IMR-90 (cell line): ENCODE measurements at regions not wholly inside any gene's neighbourhood (a gene's known extent, or its start where the extent isn't known, plus 50 kb on each side); places are given as distances from the start of the nearest gene placed in this dataset.
"Not testable (repeated sequence)": the region's sequence is repeated elsewhere in the genome, so short reads cannot be mapped to it uniquely, and the experiment has no call there.

Source experiments
- BHLHE40 ChIP-seq: fragments of 150-350 bp; IDR thresholded peaks from 2 replicates; pipeline ENCODE4 v1.6.1; 2016; ENCODE audit warnings: mild to moderate bottlenecking, low read depth, low read length
- CEBPB ChIP-seq: IDR thresholded peaks from 2 replicates; pipeline ENCODE4 v1.6.1; 2012; ENCODE audit warnings: low read depth, low read length, improper control_type of control experiment
- FOS ChIP-seq: fragments of 150-350 bp; IDR thresholded peaks from 2 replicates; pipeline ENCODE4 v1.6.1; 2016; ENCODE audit warnings: low read depth, low read length
- MAFK ChIP-seq: IDR thresholded peaks from 2 replicates; pipeline ENCODE4 v1.6.1; 2012; ENCODE audit warnings: low read depth, low read length, improper control_type of control experiment
- MAZ ChIP-seq: IDR thresholded peaks from 2 replicates; pipeline ENCODE4 v1.6.1; 2012; ENCODE audit warnings: low read depth, mild to moderate bottlenecking, low read length, improper control_type of control experiment, moderate library complexity, borderline replicate concordance
- MXI1 ChIP-seq: IDR thresholded peaks from 2 replicates; pipeline ENCODE4 v1.6.1; 2012; ENCODE audit warnings: low read depth, mild to moderate bottlenecking, low read length, moderate library complexity, borderline replicate concordance
- POLR2A ChIP-seq: IDR thresholded peaks from 2 replicates; pipeline ENCODE4 v1.6.1; 2012; ENCODE audit warnings: mild to moderate bottlenecking, low read depth, low read length
- RAD21 ChIP-seq: IDR thresholded peaks from 2 replicates; pipeline ENCODE4 v1.6.1; 2012; ENCODE audit warnings: low read length, improper control_type of control experiment
- RCOR1 ChIP-seq: IDR thresholded peaks from 2 replicates; pipeline ENCODE4 v1.6.1; 2012; ENCODE audit warnings: mild to moderate bottlenecking, low read length, improper control_type of control experiment; ENCODE audit not compliant: insufficient replicate concordance
- RFX5 ChIP-seq: IDR thresholded peaks from 2 replicates; pipeline ENCODE4 v1.8.0; 2012; ENCODE audit warnings: low read depth, mild to moderate bottlenecking, low read length, moderate library complexity
- SMC3 ChIP-seq: fragments of 150-350 bp; IDR thresholded peaks from 2 replicates; pipeline ENCODE4 v1.6.1; 2016; ENCODE audit warnings: low read depth, mild to moderate bottlenecking, antibody characterized with exemption, low read length, moderate library complexity
- TF ChIP-seq, protein P1 (sequence below): conservative IDR thresholded peaks from 2 replicates; pipeline ENCODE4 v1.5.1; 2012; ENCODE audit warnings: mild to moderate bottlenecking, low read depth, low read length, improper control_type of control experiment
- TF ChIP-seq, protein P2 (sequence below): fragments of 150-350 bp; IDR thresholded peaks from 2 replicates; pipeline ENCODE4 v1.6.1; 2016; ENCODE audit warnings: low read depth, mild to moderate bottlenecking, low read length, moderate library complexity, borderline replicate concordance
- TF ChIP-seq, protein P3 (sequence below): fragments of 150-350 bp; IDR thresholded peaks from 2 replicates; pipeline ENCODE4 v1.6.1; 2017; ENCODE audit warnings: mild to moderate bottlenecking, antibody characterized with exemption, low read length, low read depth

DNA sequence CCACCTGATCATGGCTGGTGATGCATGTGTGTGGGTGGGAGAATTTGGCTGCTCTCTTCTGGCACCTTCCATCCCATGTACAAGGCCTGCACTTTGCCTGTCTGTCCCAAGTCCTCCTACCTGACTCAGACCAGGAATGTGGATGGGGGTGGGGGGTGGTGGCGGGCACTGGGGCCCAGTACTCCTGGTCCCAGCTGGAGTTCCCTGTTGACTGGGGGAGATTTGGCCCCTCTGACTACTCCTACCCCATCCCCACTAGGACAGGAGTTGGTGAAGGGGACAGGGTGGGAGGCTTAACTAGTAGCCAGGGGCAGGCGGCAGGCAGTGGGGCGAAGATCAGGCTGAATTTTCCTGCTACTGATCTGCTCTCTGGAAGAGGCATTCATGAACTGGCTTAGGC lies 126.6 kb downstream of the POTEH start:
- not testable (repeated sequence) for TF ChIP-seq RAD21, POLR2A, RCOR1, FOS, CEBPB, MAFK, MAZ, MXI1, RFX5, BHLHE40, SMC3
- TF ChIP-seq, protein P1, sequence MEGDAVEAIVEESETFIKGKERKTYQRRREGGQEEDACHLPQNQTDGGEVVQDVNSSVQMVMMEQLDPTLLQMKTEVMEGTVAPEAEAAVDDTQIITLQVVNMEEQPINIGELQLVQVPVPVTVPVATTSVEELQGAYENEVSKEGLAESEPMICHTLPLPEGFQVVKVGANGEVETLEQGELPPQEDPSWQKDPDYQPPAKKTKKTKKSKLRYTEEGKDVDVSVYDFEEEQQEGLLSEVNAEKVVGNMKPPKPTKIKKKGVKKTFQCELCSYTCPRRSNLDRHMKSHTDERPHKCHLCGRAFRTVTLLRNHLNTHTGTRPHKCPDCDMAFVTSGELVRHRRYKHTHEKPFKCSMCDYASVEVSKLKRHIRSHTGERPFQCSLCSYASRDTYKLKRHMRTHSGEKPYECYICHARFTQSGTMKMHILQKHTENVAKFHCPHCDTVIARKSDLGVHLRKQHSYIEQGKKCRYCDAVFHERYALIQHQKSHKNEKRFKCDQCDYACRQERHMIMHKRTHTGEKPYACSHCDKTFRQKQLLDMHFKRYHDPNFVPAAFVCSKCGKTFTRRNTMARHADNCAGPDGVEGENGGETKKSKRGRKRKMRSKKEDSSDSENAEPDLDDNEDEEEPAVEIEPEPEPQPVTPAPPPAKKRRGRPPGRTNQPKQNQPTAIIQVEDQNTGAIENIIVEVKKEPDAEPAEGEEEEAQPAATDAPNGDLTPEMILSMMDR: not testable (repeated sequence)
- TF ChIP-seq, protein P2, sequence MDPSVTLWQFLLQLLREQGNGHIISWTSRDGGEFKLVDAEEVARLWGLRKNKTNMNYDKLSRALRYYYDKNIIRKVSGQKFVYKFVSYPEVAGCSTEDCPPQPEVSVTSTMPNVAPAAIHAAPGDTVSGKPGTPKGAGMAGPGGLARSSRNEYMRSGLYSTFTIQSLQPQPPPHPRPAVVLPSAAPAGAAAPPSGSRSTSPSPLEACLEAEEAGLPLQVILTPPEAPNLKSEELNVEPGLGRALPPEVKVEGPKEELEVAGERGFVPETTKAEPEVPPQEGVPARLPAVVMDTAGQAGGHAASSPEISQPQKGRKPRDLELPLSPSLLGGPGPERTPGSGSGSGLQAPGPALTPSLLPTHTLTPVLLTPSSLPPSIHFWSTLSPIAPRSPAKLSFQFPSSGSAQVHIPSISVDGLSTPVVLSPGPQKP: not testable (repeated sequence)
- TF ChIP-seq, protein P3, sequence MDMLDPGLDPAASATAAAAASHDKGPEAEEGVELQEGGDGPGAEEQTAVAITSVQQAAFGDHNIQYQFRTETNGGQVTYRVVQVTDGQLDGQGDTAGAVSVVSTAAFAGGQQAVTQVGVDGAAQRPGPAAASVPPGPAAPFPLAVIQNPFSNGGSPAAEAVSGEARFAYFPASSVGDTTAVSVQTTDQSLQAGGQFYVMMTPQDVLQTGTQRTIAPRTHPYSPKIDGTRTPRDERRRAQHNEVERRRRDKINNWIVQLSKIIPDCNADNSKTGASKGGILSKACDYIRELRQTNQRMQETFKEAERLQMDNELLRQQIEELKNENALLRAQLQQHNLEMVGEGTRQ: not testable (repeated sequence)
